Gastroesophageal sphincter (tissue), 3 donors: ENCODE measurements at regions not wholly inside any gene's neighbourhood (a gene's known extent, or its start where the extent isn't known, plus 50 kb on each side); places are given as distances from the start of the nearest gene placed in this dataset.

Experiments used
- EP300 ChIP-seq: sonication (generic); formaldehyde crosslinking; IDR thresholded peaks from one replicate; pipeline ENCODE4 v1.6.1; 2017; ENCODE audit warnings: antibody characterized with exemption, mild to moderate bottlenecking
- POLR2A ChIP-seq, 2 donors: fragments of 450-650 bp; IDR thresholded peaks; one replicate each; pipeline ENCODE4 v1.6.1; 2017; ENCODE audit warnings: antibody characterized with exemption in 2 of 2, mild to moderate bottlenecking in 2 of 2, moderate library complexity in 1 of 2
- POLR2AphosphoS5 ChIP-seq: sonication (generic); formaldehyde crosslinking; IDR thresholded peaks from one replicate; pipeline ENCODE4 v1.6.1; 2017; ENCODE audit warnings: antibody characterized with exemption
- TF ChIP-seq, protein P1 (sequence below), 4 experiments: fragments of 200-600 bp in 2 of 4; fragments of 450-650 bp in 2 of 4; sonication (generic) in 1 of 4; IDR thresholded peaks; one replicate each; pipeline ENCODE4 v1.5.1; 2017 to 2019; ENCODE audit warnings: antibody characterized with exemption in 4 of 4, mild to moderate bottlenecking in 2 of 4, moderate library complexity in 2 of 4

DNA sequence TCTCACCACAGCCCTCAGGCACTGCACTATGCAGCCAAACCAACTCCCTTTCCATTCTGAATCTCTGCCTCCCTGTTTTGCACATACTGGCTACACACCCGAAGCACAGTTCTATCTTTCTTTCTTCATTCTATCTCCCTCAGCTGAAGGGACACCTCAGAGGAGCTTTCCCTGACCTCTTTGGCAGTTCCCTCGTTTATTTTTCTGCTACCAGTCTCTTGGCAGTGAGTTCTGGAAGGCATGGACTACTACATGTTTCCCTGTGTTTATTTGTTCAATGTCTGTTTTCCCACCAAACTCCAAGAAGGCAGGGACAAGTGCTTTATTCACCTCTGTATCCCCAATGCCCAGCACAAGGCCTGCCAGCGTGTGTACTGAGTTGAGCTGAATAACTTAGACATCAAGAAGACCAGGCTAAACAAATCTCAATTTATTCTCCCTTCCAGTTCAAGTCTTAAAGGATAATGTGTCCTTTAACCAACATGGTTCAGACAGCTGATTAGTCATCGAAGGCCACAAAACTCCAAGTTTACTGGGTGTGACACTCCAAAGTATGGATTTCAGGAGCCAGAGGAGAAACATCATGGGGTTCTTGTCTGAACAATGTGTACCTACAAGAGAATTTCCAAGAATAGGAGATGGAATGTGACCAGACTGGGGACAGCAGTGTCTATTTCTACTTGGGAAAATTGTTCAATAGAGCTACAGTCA, 260.1 kb upstream of the CTNNB1 start:
- TF ChIP-seq, protein P1, sequence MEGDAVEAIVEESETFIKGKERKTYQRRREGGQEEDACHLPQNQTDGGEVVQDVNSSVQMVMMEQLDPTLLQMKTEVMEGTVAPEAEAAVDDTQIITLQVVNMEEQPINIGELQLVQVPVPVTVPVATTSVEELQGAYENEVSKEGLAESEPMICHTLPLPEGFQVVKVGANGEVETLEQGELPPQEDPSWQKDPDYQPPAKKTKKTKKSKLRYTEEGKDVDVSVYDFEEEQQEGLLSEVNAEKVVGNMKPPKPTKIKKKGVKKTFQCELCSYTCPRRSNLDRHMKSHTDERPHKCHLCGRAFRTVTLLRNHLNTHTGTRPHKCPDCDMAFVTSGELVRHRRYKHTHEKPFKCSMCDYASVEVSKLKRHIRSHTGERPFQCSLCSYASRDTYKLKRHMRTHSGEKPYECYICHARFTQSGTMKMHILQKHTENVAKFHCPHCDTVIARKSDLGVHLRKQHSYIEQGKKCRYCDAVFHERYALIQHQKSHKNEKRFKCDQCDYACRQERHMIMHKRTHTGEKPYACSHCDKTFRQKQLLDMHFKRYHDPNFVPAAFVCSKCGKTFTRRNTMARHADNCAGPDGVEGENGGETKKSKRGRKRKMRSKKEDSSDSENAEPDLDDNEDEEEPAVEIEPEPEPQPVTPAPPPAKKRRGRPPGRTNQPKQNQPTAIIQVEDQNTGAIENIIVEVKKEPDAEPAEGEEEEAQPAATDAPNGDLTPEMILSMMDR (IDR thresholded peaks at IDR 0.05) = no peak
- TF ChIP-seq EP300 (no peak), POLR2A (IDR thresholded peaks at IDR 0.05) (no peak), POLR2AphosphoS5 (peak; percentile 62)
